Stimulated activated CD8-positive, alpha-beta memory T cell treated with anti-CD3 and anti-CD28 coated beads, Interleukin-12 subunit alpha, Interleukin-12 subunit beta, amount 100 ng/mL, for 1 hour (primary cell): ENCODE measurements at regions not wholly inside any gene's neighbourhood (a gene's known extent, or its start where the extent isn't known, plus 50 kb on each side); places are given as distances from the start of the nearest gene placed in this dataset.

Experiments used
- DNase-seq: peaks from one replicate; pipeline ENCODE4 v3.0.0-alpha.2; 2020; ENCODE audit warnings: low read depth

DNA sequence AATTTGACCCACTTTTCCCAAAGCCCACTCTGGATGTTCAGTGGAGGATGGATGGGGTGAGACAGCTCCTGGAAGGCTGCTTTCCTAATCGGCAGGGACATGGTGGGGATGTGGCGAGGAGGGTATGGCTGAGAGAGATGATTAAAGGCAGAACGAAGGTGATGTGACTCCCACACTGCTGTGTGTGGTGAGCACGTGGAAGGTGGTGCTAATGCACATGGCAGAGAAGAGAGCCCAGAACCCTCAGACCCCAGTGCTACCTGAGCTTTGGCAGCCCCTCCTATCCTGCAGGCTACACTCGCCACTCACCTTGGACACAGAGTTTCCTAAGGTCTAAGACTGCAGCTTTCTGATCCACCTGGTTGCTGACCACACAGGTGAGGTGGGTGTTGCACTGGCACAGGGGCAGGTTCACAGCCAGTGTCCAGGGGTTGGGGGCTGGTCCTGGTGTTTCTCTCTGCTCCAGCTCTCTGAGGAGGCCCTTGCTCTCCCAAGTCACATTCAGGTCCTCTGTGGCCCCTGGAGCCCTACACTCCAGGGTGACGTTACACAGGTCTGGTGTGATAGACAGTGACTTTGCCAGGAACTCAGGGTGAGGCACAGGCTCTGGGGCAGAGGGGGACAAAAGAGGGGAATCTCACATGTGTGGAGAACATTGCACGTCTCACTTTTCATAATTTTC is 151.4 kb upstream of the ETV3 start:
- no peak for DNase-seq

- DNase-seq: no peak
Observed at GRCh38 chr1:157288996-157289395, 150.8 kb upstream of the ETV3 start.

DNA sequence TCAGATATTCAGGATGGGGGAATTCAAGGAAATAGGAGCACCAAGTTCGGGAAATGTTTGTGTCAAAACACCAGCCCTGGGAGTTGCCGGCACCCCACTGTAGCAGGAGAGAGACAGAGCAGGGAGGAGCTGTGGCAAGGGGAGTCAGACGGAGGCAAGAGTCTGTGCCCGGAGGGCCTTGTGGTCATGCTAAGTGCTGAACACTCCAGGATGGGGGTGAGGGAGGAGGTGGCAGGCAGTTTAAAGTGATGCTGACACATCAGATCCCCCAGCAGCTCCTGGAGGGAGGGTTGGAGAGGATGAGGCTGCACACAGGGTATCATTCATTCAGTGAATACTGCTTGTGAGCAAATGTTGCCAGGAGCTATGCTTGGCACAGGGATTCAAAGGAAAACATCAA is 150.3 kb upstream of the ETV3 start:
- no peak for DNase-seq

DNA sequence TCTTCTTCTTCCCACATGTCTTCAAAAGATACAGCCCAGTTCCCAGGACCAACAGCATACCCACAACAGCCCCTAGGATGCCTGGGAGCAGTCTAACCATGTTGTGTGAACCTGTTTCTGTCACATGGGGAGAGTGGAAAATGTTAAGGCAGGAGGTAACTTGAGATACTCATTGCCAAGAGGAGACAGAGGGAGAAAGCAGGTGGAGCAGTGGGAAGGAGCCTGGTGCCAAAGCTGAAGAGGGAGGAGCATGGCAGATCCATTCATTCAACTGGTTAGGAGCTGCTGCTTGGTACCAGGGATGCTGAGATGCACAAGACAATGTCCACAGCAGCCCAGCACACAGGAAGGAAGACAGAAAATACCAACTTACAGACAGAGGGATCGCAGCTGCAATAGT is 149.8 kb upstream of the ETV3 start:
- no peak for DNase-seq

DNA sequence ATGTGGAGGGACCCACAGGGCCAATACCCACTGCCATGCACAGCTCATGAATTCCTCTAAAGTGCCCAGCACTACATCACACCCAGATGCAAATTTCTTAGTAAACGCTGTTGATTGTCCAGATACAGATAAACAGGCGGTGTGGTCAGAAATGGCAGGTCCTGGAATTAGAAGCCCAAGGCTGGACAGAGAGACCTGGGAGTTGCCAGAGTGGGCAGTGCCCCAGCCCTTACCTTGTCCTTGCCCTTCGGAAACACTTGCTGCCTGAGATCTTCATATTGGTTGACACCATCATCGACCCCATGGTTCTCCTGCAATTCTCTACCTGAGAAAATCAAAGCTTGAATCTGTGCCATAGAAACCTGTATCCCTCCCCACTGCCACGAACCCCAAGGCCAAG is 149.3 kb upstream of the ETV3 start:
- no peak for DNase-seq

GRCh38 chr1:157286646-157287420 is 148.6 kb upstream of the ETV3 start:
- no peak for DNase-seq

GRCh38 chr1:157286096-157286495 is 147.9 kb upstream of the ETV3 start:
- no peak for DNase-seq

- no peak for DNase-seq
Observed at GRCh38 chr1:157284451-157284850, 146.3 kb upstream of the ETV3 start.

- no peak for DNase-seq
Observed at GRCh38 chr1:157279802-157280140, 141.6 kb upstream of the ETV3 start.

DNA sequence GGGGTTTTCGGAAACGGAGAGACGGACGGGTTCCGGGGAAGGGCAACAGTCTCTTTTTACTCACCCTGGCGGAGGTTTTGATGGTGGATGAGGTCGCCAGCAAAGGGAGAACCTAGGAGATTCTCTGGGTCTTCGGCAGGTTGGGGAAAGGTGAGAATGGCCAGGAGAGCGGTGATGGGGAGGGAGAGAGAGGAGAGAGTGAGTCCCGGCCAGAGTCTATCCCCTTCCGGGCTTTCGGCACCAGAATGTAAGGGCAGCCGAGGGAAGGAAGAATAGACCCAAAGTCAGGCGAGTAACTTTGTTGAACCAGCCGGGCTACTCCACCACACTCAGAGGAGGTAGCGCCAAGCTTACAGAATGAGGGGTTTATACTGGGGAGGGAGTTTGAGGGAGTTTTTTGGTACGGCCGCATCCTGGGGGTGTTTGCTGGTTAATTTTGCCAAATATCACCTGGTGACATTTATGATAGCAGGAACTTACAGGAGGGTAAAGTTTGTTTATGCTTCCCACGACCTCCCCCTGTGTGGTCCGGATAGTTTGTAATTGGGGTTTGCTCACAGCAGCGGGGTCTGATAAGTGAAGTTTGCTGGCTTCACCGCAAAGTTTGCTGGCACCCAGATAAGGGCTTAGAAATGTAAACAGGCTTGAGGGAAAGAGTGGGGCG is 141.1 kb upstream of the ETV3 start:
- no peak for DNase-seq

DNA sequence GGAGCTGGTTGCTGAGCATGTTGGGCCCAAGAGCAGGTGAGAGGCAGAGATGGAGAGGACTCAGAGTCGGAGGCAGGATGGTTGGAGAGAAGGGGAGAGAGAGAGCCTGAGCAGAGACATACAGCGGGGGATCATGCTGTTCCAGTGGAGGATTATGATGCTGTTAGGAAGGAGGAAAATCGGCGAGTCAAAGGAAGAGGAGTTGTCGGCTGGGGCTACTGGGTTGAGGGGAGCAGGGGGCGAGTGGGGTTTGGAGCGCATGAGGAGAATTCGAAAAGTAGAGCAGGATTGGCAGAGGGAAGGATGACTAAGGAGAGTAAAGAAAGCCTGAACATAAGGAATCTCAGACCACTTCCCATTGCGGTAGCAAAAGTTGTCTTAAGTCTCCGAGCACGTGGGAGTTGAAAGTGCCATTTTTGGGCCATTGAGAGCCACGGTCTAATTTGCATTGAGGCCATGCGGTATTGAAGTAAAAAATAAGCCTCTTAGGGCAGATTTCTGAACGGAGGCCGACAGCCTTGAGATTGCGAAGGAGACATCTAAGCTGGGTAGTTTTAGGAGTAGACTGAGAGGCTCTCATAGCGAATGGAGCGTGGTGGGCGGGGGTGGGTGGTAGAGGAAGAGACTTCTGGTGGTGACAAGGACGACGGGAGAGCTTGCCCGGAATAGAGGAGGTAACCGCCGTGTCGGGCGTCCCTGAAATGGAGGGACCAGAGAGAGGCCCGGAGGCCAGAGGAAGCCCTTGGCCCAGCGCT is 140.4 kb upstream of the ETV3 start:
- no peak for DNase-seq

GRCh38 chr1:157277913-157278312 is 139.7 kb upstream of the ETV3 start:
- DNase-seq: no peak

GRCh38 chr1:157277281-157277680 is 139.1 kb upstream of the ETV3 start:
- no peak for DNase-seq

DNA sequence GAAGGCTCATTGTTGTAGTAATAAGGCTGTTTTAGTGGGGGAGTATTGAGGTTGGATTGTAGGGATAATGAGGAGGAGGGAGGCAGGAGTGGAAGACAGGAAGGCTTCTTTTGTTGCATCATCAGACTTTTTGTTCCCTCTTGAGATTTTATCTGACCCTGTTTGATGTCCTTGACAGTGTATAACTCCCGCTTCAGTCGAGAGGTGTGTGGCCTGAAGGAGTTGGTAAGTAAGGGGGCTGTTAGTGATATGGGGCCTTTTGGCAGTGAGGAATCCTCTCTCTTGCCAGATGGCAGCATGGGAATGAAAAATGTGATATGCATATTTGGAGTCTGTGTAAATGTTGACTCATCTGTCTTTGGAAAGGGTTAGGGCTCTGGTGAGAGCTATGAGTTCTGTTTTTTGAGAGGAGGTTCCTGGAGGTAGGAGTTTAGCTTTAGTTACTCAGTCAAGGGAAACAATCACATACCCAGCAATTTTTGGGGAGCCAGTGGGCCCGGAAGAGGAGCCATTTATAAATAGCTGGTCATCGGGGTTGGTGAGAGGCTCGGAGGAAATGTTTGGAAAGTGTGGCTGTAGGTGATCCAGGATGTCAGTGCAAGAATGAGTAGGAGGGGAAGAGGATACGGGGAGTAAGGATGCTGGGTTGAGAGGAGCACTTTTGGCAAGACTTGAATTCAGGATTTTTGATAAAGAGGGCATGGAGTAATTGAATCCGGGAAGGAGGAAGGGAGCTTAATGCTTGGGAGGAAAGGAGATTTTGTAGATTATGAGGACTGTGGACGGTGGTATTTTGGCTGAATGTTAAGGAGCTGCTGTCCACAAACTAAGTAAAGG is 136.7 kb upstream of the ETV3 start:
- no peak for DNase-seq

GRCh38 chr1:157272729-157273524 is 134.7 kb upstream of the ETV3 start:
- DNase-seq: no peak

- no peak for DNase-seq
Observed at GRCh38 chr1:157272264-157272663, 134.1 kb upstream of the ETV3 start.

GRCh38 chr1:157270705-157271274 is 132.6 kb upstream of the ETV3 start:
- DNase-seq: no peak

- DNase-seq: no peak
Observed at GRCh38 chr1:157269656-157270375, 131.6 kb upstream of the ETV3 start.

DNA sequence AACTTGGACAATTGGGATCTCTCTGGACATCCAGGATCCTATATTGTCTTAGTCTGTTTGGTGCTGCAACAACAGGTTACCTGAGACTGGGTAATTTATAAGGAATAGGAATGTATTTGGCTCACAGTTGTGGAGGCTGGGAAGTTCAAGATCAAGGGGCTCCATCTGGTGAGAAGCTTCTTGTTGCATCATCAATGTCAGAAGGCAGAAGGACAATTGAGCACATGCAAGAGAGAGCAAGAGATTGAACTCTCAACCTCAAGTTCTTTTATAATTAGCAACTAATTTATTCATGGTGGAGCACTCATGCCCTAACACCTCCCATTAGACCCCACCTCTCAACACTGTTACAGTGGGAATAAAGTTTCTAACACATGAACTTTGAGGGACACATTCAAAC is 124.7 kb upstream of the ETV3 start:
- DNase-seq: no peak

- no peak for DNase-seq
Observed at GRCh38 chr1:157262422-157262821, 124.2 kb upstream of the ETV3 start.
